ENCODE measurements at regions not wholly inside any gene's neighbourhood (a gene's known extent, or its start where the extent isn't known, plus 50 kb on each side); places are given as distances from the start of the nearest gene placed in this dataset.
"Not testable (repeated sequence)": the region's sequence is repeated elsewhere in the genome, so short reads cannot be mapped to it uniquely, and the experiment has no call there.

- DNase-seq (ENCODE audit: low read depth, low spot score), result no peak
These were observed 727.7 kb upstream of the SLIT2 start for GRCh38 chr4:19523964-19524363.

GRCh38 chr4:19522966-19523365, 728.7 kb upstream of the SLIT2 start:
- no peak for DNase-seq (ENCODE audit: low read depth, low spot score)

GRCh38 chr4:19520939-19521520, 730.7 kb upstream of the SLIT2 start:
- DNase-seq (ENCODE audit: low read depth, low spot score), result no peak

GRCh38 chr4:19514276-19515070, 737.2 kb upstream of the SLIT2 start:
- no peak for DNase-seq (ENCODE audit: low read depth, low spot score)

- DNase-seq (ENCODE audit: low read depth, low spot score), result no peak
These were observed 739.6 kb upstream of the SLIT2 start for GRCh38 chr4:19512086-19512485.

GRCh38 chr4:19510993-19511392, 740.7 kb upstream of the SLIT2 start:
- DNase-seq (ENCODE audit: low read depth, low spot score), result no peak

- DNase-seq (ENCODE audit: low read depth, low spot score), result no peak
These were observed 743.3 kb upstream of the SLIT2 start for GRCh38 chr4:19508442-19508841.

- no peak for DNase-seq (ENCODE audit: low read depth, low spot score)
These were observed 754.0 kb upstream of the SLIT2 start for GRCh38 chr4:19497705-19498104.

GRCh38 chr4:19496756-19497155, 754.9 kb upstream of the SLIT2 start:
- no peak for DNase-seq (ENCODE audit: low read depth, low spot score)

GRCh38 chr4:19494961-19495360, 756.7 kb upstream of the SLIT2 start:
- no peak for DNase-seq (ENCODE audit: low read depth, low spot score)

- no peak for DNase-seq (ENCODE audit: low read depth, low spot score)
These were observed 759.1 kb upstream of the SLIT2 start for GRCh38 chr4:19492606-19493005.

- DNase-seq (ENCODE audit: low read depth, low spot score), result peak; percentile 7
These were observed 765.3 kb upstream of the SLIT2 start for GRCh38 chr4:19486400-19486799.

GRCh38 chr4:19478791-19479190, 772.9 kb upstream of the SLIT2 start:
- DNase-seq (ENCODE audit: low read depth, low spot score), result no peak

- no peak for DNase-seq (ENCODE audit: low read depth, low spot score)
These were observed 778.1 kb upstream of the SLIT2 start for GRCh38 chr4:19473569-19473968.

GRCh38 chr4:19472666-19473065, 779.0 kb upstream of the SLIT2 start:
- no peak for DNase-seq (ENCODE audit: low read depth, low spot score)

GRCh38 chr4:19470001-19470400, 781.7 kb upstream of the SLIT2 start:
- DNase-seq (ENCODE audit: low read depth, low spot score), result not testable (repeated sequence)

GRCh38 chr4:19462117-19462516, 789.6 kb upstream of the SLIT2 start:
- no peak for DNase-seq (ENCODE audit: low read depth, low spot score)

GRCh38 chr4:19455850-19456602, 795.7 kb upstream of the SLIT2 start:
- no peak for DNase-seq (ENCODE audit: low read depth, low spot score)

GRCh38 chr4:19455196-19455595, 796.5 kb upstream of the SLIT2 start:
- no peak for DNase-seq (ENCODE audit: low read depth, low spot score)

- DNase-seq (ENCODE audit: low read depth, low spot score), result no peak
These were observed 813.5 kb upstream of the SLIT2 start for GRCh38 chr4:19438233-19438632.

GRCh38 chr4:19437008-19437407, 814.7 kb upstream of the SLIT2 start:
- no peak for DNase-seq (ENCODE audit: low read depth, low spot score)

- no peak for DNase-seq (ENCODE audit: low read depth, low spot score)
These were observed 822.0 kb upstream of the SLIT2 start for GRCh38 chr4:19429684-19430083.

- DNase-seq (ENCODE audit: low read depth, low spot score), result no peak
These were observed 826.6 kb upstream of the SLIT2 start for GRCh38 chr4:19425146-19425545.

Measured in smooth muscle cell of the brain vasculature (primary cell).